NCI-H2196 treated with DMSO at 0.1 percent for 48 hours (cell line): ENCODE measurements at regions not wholly inside any gene's neighbourhood (a gene's known extent, or its start where the extent isn't known, plus 50 kb on each side); places are given as distances from the start of the nearest gene placed in this dataset.
A peak's percentile ranks its signal among the peaks of the same experiment; 100 is the strongest.

Experiments used
- DNase-seq: peaks from one replicate; lab custom pipeline; 2025; ENCODE audit not compliant: unreplicated experiment; lab: John Stamatoyannopoulos, UW

GRCh38 chr17:77266891-77267341 is 126.1 kb downstream of the SEC14L1 start:
- DNase-seq, result no peak

GRCh38 chr17:77269696-77270681 is 129.2 kb downstream of the SEC14L1 start:
- no peak for DNase-seq

- no peak for DNase-seq
Measured at GRCh38 chr17:77271411-77271810, 130.6 kb downstream of the SEC14L1 start.

GRCh38 chr17:77273397-77274085 is 132.8 kb downstream of the SEC14L1 start:
- no peak for DNase-seq

- DNase-seq, result no peak
Measured at GRCh38 chr17:77274096-77274845, 133.5 kb downstream of the SEC14L1 start.

GRCh38 chr17:77279448-77280303 is 138.9 kb downstream of the SEC14L1 start:
- DNase-seq, result no peak

DNA sequence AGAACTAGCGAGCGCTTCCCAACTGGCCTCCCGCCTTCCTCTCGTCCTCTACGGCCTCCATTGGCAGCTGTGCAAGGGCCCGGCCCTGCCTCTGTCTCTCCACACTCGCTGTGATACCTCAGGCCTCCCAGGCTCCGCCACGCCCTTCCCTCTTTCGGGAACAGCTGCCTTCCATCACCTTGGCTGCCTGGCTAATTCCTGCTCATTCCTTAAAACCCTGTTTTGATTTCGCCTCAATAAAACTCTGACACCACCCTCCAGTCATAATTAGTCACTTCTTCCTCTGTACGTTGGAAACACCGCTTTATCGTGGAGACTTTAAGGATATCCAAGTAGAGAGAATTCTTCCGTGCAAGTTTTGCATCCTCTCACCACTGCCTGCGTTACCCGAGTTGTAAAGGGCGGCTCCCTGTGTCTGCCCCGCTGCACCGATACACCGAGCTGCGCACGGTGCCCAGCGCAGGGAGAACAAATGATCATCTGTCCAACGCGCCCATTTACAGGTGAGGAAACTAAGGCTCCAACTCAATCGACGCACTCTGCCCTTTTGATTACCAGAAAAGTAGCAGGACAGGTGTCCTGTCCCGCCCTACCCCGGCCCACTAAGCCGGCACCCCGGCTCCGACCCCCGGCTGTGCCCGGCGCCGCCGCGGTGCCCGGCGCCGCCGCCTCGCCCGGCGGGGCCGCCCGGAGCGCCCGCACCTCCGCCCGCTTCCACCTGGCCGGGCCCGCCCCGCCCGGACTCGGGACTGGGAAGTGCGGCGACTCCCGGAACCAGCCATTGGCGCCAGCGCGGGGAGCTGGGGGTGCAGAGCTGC is 139.7 kb downstream of the SEC14L1 start:
- no peak for DNase-seq

DNA sequence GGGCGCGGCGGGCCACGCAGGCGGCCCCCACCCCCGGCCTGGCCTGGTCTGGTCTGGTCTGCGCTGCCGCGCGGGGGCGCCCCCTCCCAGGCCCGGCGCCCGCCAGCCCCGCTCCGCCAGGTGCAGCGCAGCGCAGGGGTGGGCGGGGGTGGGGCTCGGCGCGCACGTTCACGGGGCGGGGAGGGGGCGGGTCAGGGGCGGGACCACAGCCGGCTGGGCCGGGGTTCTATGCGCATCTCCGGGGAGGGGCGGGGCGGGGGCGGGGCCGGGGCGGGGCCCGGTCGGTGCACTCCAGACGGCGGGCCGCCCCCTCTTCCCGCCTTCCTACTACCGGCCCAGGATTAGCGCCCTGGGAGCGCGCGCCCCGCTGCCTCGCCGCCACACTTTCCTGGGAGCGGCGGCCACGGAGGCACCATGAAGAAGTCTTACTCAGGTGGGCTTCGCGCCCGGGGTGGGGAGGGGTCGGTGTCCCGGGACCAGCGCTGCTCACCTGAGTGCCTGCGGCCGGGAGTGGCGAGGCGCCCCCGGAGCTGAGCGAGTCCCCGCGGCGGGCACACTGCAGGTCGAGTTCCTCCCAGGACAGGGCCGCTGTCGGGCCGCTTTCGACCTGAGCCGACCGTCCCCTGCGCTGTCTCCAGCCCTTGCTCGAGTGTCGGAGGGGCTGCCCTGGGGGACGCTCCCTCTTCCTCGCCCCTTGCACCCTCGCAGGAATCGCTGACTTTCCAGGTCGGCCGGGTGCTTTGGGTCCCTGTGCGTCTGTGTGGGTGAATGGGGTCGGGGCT is 140.5 kb downstream of the SEC14L1 start:
- DNase-seq, result peak; percentile 78

DNA sequence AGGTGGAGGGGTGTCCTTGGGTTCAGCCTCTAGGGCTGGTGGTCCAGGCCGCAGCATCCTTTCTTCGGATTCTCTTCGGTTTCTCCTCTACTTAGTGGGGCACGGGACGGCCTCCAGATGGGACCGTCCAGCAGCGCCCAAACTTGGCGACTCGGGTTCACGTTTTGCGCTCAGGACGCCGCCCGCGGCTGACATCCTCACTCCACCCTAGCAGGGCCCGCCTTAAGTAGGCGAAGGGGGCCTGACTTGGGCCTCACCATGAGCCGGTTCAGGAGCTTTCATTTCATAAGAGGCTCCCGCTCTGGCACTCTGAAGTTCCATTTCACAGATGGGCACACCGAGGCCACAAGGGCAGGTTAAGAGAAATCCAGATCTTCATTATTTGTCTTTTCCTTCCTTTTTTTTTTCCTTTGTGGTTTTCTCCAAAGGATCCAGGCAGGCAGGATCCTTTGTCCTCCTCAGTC is 141.2 kb downstream of the SEC14L1 start:
- no peak for DNase-seq

DNA sequence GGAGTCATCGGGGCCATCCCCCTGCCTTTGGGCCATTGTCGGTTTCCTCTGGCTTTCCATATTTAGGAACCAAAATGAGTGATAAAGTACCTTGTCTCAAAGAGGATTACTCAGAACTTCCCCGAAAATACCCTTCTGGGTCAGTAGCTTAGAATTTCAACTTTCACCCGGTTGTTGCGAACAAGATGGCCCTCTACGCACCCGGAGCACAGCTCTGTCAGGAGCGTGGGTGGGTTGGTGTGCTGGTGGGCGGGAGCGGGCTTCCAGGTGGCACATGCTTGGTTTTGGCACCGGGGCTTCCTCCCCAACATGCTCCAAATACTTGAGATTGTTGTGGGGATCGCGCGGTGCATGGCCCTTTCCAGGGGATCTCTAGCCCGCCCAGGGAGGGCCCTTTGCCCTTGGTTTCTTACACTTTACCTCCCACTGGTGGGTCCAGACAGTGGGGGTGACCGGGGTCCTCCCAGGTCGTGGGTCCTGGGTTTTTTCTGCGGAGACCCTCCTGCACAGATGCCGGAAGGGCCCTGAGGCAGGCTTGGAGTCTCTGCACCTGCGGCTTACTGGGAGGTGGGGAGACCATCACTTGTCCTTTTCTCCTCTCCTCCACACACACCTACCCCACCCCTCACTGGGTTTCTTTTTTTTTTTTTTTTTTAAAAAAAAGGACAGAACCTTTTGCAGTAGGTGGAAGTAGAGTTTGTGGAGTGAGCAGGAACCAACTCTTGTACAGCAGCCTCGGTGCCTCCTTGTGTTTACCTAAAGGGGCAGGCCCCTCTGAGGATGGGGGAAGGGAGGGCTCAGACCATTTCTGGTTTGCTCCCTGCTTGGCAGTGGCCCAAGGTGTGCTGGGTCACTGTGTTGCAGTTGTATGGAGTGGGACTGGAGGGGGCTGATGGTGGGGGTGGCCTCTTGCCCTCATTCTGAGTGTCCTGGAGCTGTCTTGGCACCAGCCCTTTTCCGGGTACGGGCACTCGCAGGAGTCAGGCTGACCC is 142.1 kb downstream of the SEC14L1 start:
- DNase-seq, result peak; percentile 50

- DNase-seq, result no peak
Measured at GRCh38 chr17:77284023-77284617, 143.4 kb downstream of the SEC14L1 start.

DNA sequence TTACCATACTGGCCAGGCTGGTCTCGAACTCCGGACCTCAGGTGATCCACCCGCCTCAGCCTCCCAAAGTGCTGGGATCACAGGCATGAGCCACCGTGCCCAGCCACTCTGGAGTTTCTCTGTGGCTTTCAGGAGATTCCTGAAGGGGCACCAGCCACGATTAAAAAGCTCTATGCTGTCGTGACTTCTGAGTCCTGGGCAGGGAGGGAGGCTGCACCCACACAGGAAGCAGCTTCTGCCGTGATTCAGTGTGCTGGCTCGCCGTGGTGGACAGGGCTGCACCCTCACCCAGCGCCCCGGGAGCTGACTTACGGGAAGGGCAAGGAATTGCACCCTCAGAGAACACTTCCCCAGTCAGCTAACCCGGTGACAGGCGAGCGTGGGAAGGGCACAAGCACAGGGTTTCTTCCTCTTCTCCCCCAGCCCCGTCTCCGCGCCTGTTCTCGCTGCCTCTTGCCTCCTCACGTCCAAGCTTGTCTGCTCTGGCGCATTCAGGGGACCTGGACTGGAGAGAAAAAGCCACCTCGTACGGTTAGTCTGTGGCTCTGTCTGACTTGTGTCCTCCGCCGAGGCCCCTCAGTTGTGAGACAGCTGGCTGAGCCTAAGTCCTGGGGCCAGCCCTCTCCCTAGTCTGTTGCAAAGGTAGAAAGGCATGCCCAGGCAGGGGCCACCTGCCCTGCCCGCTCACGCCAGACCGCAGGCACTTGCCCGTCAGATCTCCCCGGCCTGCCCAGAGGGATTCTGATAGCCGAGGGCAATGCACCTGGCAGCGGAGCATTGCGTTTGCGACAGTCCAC is 145.0 kb downstream of the SEC14L1 start:
- DNase-seq, result peak; percentile 61

- no peak for DNase-seq
Measured at GRCh38 chr17:77286391-77286640, 145.5 kb downstream of the SEC14L1 start.

- peak; percentile 97 for DNase-seq
Measured at GRCh38 chr17:77286641-77287431, 146.1 kb downstream of the SEC14L1 start.

DNA sequence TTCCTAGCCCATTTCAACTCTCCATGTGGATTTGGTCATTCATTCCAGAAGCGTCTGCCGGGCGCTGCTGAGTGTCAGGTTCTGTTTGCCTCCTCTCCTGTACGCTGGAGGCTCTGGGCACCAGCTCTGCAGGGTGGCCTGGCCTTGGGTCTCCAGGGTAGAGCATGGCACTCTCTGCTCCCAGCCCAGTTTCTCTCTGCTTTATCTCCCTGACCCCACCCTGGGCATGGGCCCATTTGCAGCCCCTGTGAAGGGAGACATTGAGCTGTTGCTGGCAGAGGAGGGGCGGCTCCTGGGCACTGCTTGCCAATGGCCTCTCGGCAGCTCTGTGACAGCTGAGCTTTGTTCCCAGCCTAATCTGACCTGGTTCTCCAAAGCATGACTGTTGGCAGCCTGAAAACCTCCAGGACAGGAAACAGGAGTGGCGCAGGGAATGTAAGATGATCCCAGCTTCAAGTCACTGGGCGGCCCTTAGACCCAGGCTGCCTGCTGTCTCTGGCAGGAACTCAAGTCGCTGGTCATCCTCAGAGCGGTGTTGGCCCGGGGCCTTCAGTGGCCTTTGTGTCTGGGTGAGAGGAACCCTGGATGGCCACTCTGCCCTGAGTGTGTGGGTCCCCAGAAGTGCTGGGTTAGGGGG is 146.8 kb downstream of the SEC14L1 start:
- DNase-seq, result peak; percentile 95
